AG04450 (cell line): ENCODE measurements at regions not wholly inside any gene's neighbourhood (a gene's known extent, or its start where the extent isn't known, plus 50 kb on each side); places are given as distances from the start of the nearest gene placed in this dataset.

ENCODE experiments used
- CTCF ChIA-PET: fragments of 300-600, 350-600 bp; formaldehyde crosslinking; extraction: SDS; loops from one replicate; lab custom pipeline; 2022; ENCODE audit warnings: antibody characterized with exemption, inconsistent platforms; lab: Charles Lee
- POLR2A ChIA-PET: fragments of 350-600 bp; formaldehyde crosslinking; extraction: SDS; loops from one replicate; lab custom pipeline; 2021; ENCODE audit warnings: antibody characterized with exemption, inconsistent platforms; lab: Yijun Ruan, JAX
- DNase-seq: peaks from one replicate; pipeline ENCODE4 v3.0.0-alpha.2; 2011; ENCODE audit warnings: low read depth, low spot score
- H3K27ac ChIP-seq: one replicate; pipeline ENCODE4 v1.5.1; 2012; ENCODE audit warnings: low read depth, low read length, control low read depth
- H3K27me3 ChIP-seq: one replicate; pipeline ENCODE4 v1.6.0; 2012; ENCODE audit warnings: low read length; ENCODE audit not compliant: control insufficient read depth, insufficient read depth
- H3K4me3 ChIP-seq: 2 replicates; pipeline ENCODE4 v1.5.1; 2011; ENCODE audit warnings: mild to moderate bottlenecking, low read depth, low read length, control low read depth
- H3K9me3 ChIP-seq: 2 replicates; pipeline ENCODE4 v1.5.1; 2012; ENCODE audit warnings: low read length; ENCODE audit not compliant: control insufficient read depth, insufficient read depth
- CTCF ChIP-seq: IDR thresholded peaks from 2 replicates; pipeline ENCODE4 v1.5.1; 2011; ENCODE audit warnings: low read depth, low read length, control low read depth, inconsistent platforms

GRCh38 chr1:218547957-218548730, 203.0 kb downstream of the TGFB2 start:
- POLR2A ChIA-PET: no interaction called here
- no peak overlapping the region for H3K27ac ChIP-seq
- no peak for TF ChIP-seq CTCF
- CTCF ChIA-PET: no interaction called here
- no peak for DNase-seq
- H3K4me3 ChIP-seq: no peak overlapping the region
- no peaks in the 10 kb centered on the region for H3K9me3 ChIP-seq
- no peaks in the 10 kb centered on the region for H3K27me3 ChIP-seq

- Histone ChIP-seq H3K4me3 (no peak overlapping the region), H3K27ac (no peak overlapping the region), H3K27me3 (no peaks in the 10 kb centered on the region), H3K9me3 (no peaks in the 10 kb centered on the region)
- no peak for DNase-seq
- ChIA-PET POLR2A (no interaction called here), CTCF (no interaction called here)
- no peak for TF ChIP-seq CTCF
Observed at GRCh38 chr1:218548764-218549163, 203.6 kb downstream of the TGFB2 start.

GRCh38 chr1:218553197-218553596, 208.1 kb downstream of the TGFB2 start:
- H3K27ac ChIP-seq: no peak overlapping the region
- no peak for TF ChIP-seq CTCF
- no peaks in the 10 kb centered on the region for H3K9me3 ChIP-seq
- POLR2A ChIA-PET: no interaction called here
- H3K4me3 ChIP-seq: no peak overlapping the region
- no peak for DNase-seq
- H3K27me3 ChIP-seq: no peaks in the 10 kb centered on the region
- CTCF ChIA-PET: no interaction called here

DNA sequence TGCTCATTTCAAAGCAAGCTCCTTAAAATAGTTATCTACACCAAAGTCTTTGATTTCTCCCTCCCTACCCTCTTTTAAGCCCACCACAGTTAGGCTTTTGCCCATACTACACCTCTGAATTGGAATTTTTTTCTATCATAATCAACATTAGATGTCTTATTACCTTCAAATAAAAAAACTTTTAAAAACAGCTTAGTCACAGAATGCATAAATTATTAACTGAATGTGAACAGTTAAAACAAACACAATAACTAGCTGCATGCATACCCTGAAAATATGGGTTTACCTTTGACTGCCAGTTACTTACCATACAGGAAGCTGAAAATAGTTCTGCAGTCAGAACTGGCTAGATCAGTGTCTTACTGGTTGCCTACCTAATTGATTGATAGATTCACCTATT, 210.9 kb downstream of the TGFB2 start:
- Histone ChIP-seq H3K9me3 (no peaks in the 10 kb centered on the region), H3K27me3 (no peaks in the 10 kb centered on the region), H3K4me3 (no peak overlapping the region), H3K27ac (no peak overlapping the region)
- CTCF ChIA-PET: no interaction called here
- TF ChIP-seq CTCF: no peak
- DNase-seq: no peak
- POLR2A ChIA-PET: no interaction called here

DNA sequence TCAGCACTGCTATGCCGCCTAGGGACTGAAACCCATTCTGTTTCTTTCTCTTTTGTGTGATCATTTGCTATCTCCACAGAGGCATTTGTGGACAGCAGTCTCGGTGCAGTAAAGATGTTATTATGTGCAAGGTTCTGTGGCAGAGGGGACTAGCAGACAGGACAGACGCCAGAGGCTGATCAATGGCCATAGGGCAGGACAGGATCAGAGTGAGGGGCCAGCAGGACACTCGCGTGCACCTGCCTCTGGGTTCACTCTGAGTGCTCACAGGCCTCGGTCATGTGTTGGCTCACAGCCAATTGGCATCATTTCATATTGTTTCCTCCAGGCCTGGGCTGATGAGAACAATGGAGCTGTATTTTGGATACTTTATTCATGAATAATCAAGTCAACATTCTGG, 212.6 kb downstream of the TGFB2 start:
- ChIA-PET POLR2A (no interaction called here), CTCF (no interaction called here)
- no peak for DNase-seq

More for the DNA sequence above, 212.6 kb downstream of the TGFB2 start:
- Histone ChIP-seq H3K4me3 (no peak overlapping the region), H3K9me3 (no peaks in the 10 kb centered on the region), H3K27me3 (no peaks in the 10 kb centered on the region), H3K27ac (no peak overlapping the region)
- TF ChIP-seq CTCF: no peak
